NCI-H1694 treated with DMSO at 0.1 percent for 48 hours (cell line): ENCODE measurements at regions not wholly inside any gene's neighbourhood (a gene's known extent, or its start where the extent isn't known, plus 50 kb on each side); places are given as distances from the start of the nearest gene placed in this dataset.

Experiments
- DNase-seq: peaks from one replicate; lab custom pipeline; 2025; lab: John Stamatoyannopoulos, UW

GRCh38 chr14:104291123-104292000 lies 153.0 kb downstream of the KIF26A start:
- DNase-seq, result no peak

DNA sequence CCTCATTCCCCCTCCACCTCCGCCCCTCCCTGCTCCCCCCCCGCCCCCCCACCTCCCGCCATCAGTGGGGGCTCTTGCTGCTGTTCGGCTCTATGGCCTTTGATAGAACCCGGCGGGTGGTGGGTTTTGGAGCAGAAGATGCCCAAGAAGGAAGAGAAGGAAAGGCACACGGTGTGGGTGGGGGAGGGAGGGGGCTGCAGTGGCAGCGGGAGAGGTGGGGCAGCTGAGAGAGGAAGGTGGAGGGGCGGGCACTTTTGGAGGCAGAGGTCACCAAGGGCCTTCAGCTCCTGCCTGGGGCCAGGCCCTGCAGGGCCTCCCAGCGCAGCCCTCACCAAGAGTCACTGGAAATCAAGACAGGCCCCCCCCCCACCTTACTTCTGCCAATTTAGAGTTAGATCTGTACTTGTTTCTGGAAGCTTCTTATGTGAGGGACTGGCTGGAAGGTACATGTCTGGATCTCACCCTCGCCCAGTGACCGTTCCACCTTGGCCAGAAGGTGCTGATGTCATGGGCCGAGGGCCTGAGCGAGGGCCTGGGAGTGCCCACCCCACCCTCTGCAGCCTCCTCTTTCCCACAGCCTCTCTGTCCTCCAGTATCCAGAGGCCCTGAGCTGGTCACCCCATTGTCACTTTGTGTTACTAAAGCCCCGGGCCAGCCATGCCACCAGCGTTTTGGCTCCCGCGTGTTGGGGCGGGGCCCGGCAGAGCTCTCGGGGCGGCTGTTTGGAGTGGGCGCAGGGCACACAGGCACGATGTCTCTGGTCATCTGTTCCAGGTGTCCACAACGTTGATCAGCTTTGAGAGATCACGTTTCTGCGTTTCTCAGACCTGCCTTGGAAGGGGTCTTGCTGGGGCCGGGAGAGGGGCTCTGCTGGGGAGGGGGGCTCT lies 153.9 kb downstream of the KIF26A start:
- DNase-seq, result no peak

- DNase-seq, result no peak
Observed at GRCh38 chr14:104293231-104293841, 154.9 kb downstream of the KIF26A start.

DNA sequence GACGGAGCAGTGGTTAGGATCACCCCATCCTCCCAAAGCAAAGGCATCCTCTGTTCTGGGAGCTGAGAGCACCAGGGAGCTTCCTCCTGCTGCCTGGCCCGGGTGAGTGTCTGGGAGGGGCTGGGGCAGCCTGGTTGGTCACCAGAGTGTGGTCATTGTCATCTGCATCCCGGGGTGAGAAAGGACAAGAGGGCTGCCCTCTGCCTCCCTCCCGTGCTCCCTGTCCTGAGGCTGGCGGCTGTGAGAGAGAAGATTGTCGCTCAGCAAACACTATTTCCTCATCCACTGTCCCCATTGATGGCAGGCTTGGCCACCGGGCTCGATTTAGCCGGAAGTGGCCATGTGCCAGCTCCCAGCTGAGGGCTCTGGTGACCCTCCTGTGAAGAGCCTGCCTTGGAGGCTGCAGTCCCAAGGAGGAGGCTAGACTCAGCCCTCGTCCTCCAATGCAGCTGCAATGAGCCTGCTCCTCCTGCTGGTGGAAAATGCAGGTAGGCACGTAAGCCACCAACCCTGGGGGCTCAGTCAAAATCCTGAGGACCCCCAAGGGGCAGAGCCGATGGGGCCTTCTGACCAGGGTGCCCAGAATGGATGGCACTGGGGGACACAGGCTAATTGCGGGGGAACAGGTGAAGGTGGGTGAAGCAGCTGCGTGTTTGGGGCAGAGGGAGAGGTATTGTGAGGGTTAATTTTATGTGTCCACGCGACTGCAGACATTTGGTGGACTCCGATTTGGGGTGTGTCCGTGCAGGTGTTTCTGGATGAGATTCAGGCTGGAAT lies 155.7 kb downstream of the KIF26A start:
- no peak for DNase-seq

DNA sequence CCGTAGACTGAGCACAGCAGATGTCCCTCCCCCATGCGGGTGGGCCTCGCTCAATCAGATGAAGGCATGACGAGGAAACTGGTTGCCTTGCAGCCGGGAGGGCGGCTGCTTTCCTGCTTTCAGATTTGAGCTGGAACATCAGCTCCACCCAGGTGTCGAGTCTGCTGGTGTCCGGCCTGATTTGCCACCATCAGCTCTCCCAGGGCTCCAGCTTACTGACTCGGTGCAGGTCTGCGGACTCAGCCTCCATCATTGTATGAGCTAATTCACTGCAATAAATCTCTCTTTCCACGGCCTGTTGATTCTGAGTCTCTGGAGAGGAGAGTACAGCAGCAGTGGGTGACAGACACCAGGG lies 156.2 kb downstream of the KIF26A start:
- DNase-seq, result no peak

- no peak for DNase-seq
Observed at GRCh38 chr14:104294983-104295680, 156.7 kb downstream of the KIF26A start.

DNA sequence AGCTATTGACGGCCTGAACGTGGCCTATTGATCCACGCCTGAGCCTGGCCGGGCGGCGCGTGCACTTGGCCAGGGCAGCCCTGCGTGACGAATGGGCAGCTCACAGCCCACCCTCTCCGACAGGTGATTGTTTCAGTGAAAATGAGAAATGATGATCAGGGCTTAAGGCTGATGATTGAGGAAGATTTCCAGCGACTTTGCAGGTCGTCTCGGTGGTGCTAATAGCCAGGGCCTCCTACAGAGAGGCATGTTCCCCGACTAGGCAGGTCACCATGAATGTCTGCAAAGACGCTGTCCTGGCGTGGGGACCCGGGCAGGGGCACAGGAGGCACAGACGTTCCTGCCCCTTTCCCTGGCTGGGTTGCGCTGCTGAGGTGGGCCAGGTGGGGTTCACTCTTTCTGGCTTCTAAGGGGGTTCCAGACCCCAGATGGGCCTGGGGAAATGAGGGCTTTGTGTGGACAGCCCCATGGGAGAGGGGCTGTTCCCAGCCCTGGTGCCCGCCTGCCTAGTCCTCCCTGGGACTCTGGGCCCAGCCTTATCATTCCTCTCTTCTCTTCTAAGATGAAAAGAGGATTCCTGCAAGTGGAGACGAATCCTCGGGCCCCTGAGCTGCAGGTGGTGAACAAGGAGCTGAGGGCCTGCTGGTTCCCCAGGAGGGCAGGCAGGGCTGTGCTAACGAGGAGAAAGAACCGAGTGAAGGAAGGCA lies 157.4 kb downstream of the KIF26A start:
- DNase-seq, result no peak

GRCh38 chr14:104296388-104297312 lies 158.3 kb downstream of the KIF26A start:
- no peak for DNase-seq

GRCh38 chr14:104297313-104297704 lies 158.9 kb downstream of the KIF26A start:
- no peak for DNase-seq

- no peak for DNase-seq
Observed at GRCh38 chr14:104297721-104298401, 159.5 kb downstream of the KIF26A start.

DNA sequence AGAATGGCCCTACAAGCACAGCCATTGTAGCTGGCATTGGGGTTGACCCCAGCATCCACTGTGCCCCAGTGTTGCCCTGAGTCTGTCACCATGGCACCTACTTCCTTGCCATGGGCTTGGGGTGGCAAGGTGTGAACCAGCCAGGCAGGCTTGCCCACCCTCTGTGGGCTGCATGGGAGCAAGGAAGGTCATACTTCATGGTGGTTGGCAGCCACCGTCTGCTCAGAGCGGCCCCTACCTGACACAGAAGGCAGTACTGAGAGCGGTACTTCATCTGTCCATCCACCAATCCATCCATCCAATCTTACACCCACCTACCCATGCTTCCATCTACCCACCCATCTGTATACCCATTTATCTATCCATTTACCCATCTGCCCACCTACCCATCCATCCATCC lies 160.1 kb downstream of the KIF26A start:
- DNase-seq, result no peak

- DNase-seq, result no peak
Observed at GRCh38 chr14:104299993-104300761, 161.8 kb downstream of the KIF26A start.

DNA sequence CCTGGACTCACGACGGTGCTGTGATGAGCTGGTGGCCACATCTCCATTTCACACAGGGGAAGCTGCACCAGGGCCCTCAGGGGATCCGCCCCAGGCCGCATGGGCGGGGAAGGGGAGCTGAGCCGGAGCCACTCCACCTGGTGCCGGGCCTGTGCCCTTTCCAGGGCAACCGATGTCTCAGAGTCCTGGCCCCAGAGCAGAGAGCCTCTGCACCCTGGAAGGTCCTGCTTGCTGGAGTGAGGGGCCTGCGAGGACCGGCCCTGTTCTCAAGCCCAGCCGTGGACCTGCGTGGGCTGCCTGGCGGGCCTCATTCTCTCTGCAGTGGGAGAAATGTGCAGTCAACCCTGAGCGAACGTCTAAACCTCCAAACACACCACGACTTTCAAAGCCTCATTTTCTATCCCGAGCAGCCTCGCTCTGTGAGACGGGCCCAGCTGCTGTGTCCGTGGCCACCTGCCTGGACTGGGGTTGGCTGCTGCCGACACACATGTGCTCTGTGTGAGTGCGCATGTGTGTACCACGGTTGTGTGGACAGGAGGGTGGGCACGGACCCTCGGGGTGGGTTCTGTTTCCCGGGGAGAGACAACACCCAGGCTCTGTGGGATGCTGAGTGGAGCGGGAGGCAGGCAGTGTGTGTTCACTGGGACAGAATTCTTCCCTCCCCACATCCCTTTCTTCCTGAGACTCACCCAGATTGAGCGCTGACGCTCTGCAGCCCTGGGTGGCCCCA lies 163.5 kb downstream of the KIF26A start:
- no peak for DNase-seq

- no peak for DNase-seq
Observed at GRCh38 chr14:104302794-104303405, 164.5 kb downstream of the KIF26A start.

DNA sequence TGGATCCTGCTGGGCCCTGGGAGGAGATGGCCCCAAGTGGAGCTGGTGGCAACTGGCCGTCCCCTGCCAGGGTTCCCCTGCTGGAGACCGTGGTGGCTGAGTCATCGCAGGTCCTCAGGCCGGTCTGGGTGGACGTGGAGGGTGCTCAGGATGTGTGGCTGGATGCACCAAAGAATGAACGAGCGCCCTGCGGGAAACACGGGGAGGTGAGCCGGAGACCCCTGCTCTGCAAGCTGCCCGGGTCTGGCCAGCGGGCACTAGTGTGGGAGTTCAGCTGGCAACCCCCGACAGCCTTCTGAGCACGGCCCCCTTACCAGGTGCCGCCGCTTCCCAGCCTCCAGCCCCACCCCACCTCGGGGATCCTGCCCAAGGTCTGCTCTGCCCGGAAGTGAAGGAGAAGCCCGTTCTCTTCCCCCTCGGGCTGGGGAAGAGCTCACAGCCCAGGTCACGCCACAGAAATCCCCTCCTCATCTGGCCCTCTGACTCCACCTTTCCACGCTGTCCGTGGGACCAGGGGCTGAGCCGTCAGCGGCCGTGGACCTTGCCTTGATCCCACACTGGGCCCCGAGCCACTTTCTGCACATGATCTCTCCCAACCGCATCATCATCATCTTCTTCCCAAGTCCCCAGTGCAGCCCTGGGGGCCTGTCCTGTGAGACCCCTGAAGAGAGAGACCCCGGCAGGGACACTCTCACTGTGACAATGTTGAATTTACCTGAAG lies 165.5 kb downstream of the KIF26A start:
- no peak for DNase-seq
